Right lobe of liver (tissue), 4 donors: ENCODE measurements at regions not wholly inside any gene's neighbourhood (a gene's known extent, or its start where the extent isn't known, plus 50 kb on each side); places are given as distances from the start of the nearest gene placed in this dataset.

Source experiments
- CTCF ChIP-seq, 4 donors: fragments of 200-600 bp in 3 of 4; fragments of 450-650 bp in 1 of 4; IDR thresholded peaks; one replicate each; pipeline versions ENCODE4 v1.5.1 to v1.8.0; 2016 to 2022; ENCODE audit warnings: antibody characterized with exemption in 4 of 4, mild to moderate bottlenecking in 2 of 4
- POLR2A ChIP-seq: fragments of 450-650 bp; IDR thresholded peaks from one replicate; pipeline ENCODE4 v1.6.1; 2017; ENCODE audit warnings: antibody characterized with exemption, mild to moderate bottlenecking
- donor health status: DM: no; HTN: no; CAD: no.
- donor health status: DM: no; HTN: no; CAD: no.
- donor health status: DM: no; HTN: yes; CAD: no.

- TF ChIP-seq CTCF (IDR thresholded peaks at IDR 0.05): no peak
- TF ChIP-seq POLR2A: no peak
Observed at GRCh38 chr7:125572414-125572813, 642.8 kb upstream of the POT1 start.
